VCaP (cell line): ENCODE measurements at regions not wholly inside any gene's neighbourhood (a gene's known extent, or its start where the extent isn't known, plus 50 kb on each side); places are given as distances from the start of the nearest gene placed in this dataset.

Experiments
- H3K27ac ChIP-seq: fragments of 450-650 bp; 2 replicates; pipeline ENCODE4 v1.5.1; 2017
- TF ChIP-seq, protein P1 (sequence below): fragments of 450-650 bp; conservative IDR thresholded peaks from 2 replicates; pipeline ENCODE4 v1.5.1; 2017; ENCODE audit warnings: mild to moderate bottlenecking, moderate library complexity

GRCh38 chr7:120108376-120108775 lies 164.6 kb upstream of the KCND2 start:
- TF ChIP-seq, protein P1, sequence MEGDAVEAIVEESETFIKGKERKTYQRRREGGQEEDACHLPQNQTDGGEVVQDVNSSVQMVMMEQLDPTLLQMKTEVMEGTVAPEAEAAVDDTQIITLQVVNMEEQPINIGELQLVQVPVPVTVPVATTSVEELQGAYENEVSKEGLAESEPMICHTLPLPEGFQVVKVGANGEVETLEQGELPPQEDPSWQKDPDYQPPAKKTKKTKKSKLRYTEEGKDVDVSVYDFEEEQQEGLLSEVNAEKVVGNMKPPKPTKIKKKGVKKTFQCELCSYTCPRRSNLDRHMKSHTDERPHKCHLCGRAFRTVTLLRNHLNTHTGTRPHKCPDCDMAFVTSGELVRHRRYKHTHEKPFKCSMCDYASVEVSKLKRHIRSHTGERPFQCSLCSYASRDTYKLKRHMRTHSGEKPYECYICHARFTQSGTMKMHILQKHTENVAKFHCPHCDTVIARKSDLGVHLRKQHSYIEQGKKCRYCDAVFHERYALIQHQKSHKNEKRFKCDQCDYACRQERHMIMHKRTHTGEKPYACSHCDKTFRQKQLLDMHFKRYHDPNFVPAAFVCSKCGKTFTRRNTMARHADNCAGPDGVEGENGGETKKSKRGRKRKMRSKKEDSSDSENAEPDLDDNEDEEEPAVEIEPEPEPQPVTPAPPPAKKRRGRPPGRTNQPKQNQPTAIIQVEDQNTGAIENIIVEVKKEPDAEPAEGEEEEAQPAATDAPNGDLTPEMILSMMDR, result no peak
- H3K27ac ChIP-seq, result no peak overlapping the region

- TF ChIP-seq, protein P1, result no peak
- H3K27ac ChIP-seq, result no peak overlapping the region
Measured at GRCh38 chr7:120110169-120110568, 162.8 kb upstream of the KCND2 start.

- TF ChIP-seq, protein P1, result no peak
- no peak overlapping the region for H3K27ac ChIP-seq
Measured at GRCh38 chr7:120114626-120115025, 158.3 kb upstream of the KCND2 start.

GRCh38 chr7:120123528-120123927 lies 149.4 kb upstream of the KCND2 start:
- TF ChIP-seq, protein P1, result no peak
- no peak overlapping the region for H3K27ac ChIP-seq

DNA sequence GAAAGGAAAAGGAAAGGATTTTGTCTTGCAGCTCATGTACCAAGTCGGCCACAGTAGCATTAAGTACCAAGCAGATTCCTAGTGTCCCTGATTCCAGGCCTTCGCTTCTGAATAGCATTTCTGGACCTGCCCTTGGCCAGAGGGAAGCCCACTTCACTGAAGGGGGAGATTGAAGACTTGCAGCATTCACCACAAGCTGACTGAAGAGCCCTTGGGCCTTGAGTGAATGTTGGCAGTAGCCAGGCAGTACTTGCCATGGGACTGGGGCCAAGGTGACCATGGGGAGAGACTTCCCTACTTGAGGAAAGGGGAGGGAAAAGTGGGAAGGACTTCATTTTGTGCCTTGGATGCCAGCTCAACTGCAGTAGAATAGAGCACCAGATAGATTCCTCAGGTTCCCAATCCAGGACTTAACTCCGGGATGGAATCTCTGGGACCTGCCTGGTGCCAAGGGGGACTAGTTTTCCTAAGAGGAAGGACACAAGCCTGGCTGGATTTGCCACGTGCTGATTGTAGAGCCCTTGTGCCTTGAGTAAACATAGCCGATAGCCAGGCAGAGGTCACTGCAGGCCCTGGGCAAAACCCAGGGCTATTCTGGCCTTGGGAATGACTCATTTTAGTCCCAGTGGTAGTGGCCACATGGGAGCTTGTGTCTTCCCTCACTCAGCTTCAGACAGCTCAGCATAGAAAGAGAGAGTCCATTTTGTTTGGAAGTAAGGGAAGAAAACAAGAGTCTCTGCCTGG lies 141.7 kb upstream of the KCND2 start:
- no peak overlapping the region for H3K27ac ChIP-seq
- TF ChIP-seq, protein P1, result no peak

- TF ChIP-seq, protein P1, result no peak
- H3K27ac ChIP-seq, result no peak overlapping the region
Measured at GRCh38 chr7:120138497-120138896, 134.5 kb upstream of the KCND2 start.

- TF ChIP-seq, protein P1, result no peak
- no peak overlapping the region for H3K27ac ChIP-seq
Measured at GRCh38 chr7:120156476-120156875, 116.5 kb upstream of the KCND2 start.
